ENCODE measurements at regions not wholly inside any gene's neighbourhood (a gene's known extent, or its start where the extent isn't known, plus 50 kb on each side); places are given as distances from the start of the nearest gene placed in this dataset.

GRCh38 chr9:78902051-78902450 is 605.1 kb downstream of the PSAT1 start:
- no peak for TF ChIP-seq EZH2 (IDR thresholded peaks at IDR 0.05; ENCODE audit: borderline replicate concordance, low read length)
- TF ChIP-seq CTCF (conservative IDR thresholded peaks at IDR 0.05 in 1 of 2, IDR thresholded peaks at IDR 0.05 in 1 of 2; ENCODE audit: extremely low read depth in 1 of 2, insufficient read depth in 1 of 2, low read depth in 1 of 2, low read length in 2 of 2) = no peak
